Right kidney (tissue), 1 donor: ENCODE measurements at regions not wholly inside any gene's neighbourhood (a gene's known extent, or its start where the extent isn't known, plus 50 kb on each side); places are given as distances from the start of the nearest gene placed in this dataset.
A peak's percentile ranks its signal among the peaks of the same experiment; 100 is the strongest.

Experiments used
- DNase-seq: peaks from one replicate; pipeline ENCODE4 v3.0.0-alpha.2; 2016

- no peak for DNase-seq
Measured at GRCh38 chr1:164180824-164181223, 378.2 kb upstream of the PBX1 start.

- DNase-seq: no peak
Measured at GRCh38 chr1:164183854-164184635, 374.9 kb upstream of the PBX1 start.

GRCh38 chr1:164186881-164187280 is 372.1 kb upstream of the PBX1 start:
- DNase-seq: no peak

- no peak for DNase-seq
Measured at GRCh38 chr1:164188497-164188896, 370.5 kb upstream of the PBX1 start.

- no peak for DNase-seq
Measured at GRCh38 chr1:164191191-164191590, 367.8 kb upstream of the PBX1 start.

GRCh38 chr1:164210211-164210739 is 348.7 kb upstream of the PBX1 start:
- DNase-seq: no peak

GRCh38 chr1:164223378-164223777 is 335.6 kb upstream of the PBX1 start:
- DNase-seq: no peak

- no peak for DNase-seq
Measured at GRCh38 chr1:164225011-164225410, 334.0 kb upstream of the PBX1 start.

- DNase-seq: no peak
Measured at GRCh38 chr1:164226977-164227376, 332.0 kb upstream of the PBX1 start.

GRCh38 chr1:164228928-164229327 is 330.1 kb upstream of the PBX1 start:
- no peak for DNase-seq

- DNase-seq: no peak
Measured at GRCh38 chr1:164233149-164233548, 325.8 kb upstream of the PBX1 start.

- no peak for DNase-seq
Measured at GRCh38 chr1:164240081-164240480, 318.9 kb upstream of the PBX1 start.

GRCh38 chr1:164250365-164250764 is 308.6 kb upstream of the PBX1 start:
- DNase-seq: no peak

- DNase-seq: no peak
Measured at GRCh38 chr1:164256456-164256855, 302.5 kb upstream of the PBX1 start.

GRCh38 chr1:164261691-164262240 is 297.2 kb upstream of the PBX1 start:
- no peak for DNase-seq

- DNase-seq: no peak
Measured at GRCh38 chr1:164263540-164263939, 295.4 kb upstream of the PBX1 start.

GRCh38 chr1:164265232-164265631 is 293.8 kb upstream of the PBX1 start:
- DNase-seq: no peak

- DNase-seq: no peak
Measured at GRCh38 chr1:164272156-164272555, 286.8 kb upstream of the PBX1 start.

- no peak for DNase-seq
Measured at GRCh38 chr1:164296172-164296571, 262.8 kb upstream of the PBX1 start.

GRCh38 chr1:164308101-164308500 is 250.9 kb upstream of the PBX1 start:
- no peak for DNase-seq

- DNase-seq: no peak
Measured at GRCh38 chr1:164310166-164310565, 248.8 kb upstream of the PBX1 start.

- no peak for DNase-seq
Measured at GRCh38 chr1:164311377-164311776, 247.6 kb upstream of the PBX1 start.

GRCh38 chr1:164320790-164321731 is 237.9 kb upstream of the PBX1 start:
- DNase-seq: peak; percentile 65
